MV-4-11 (cell line): ENCODE measurements at regions not wholly inside any gene's neighbourhood (a gene's known extent, or its start where the extent isn't known, plus 50 kb on each side); places are given as distances from the start of the nearest gene placed in this dataset.

Experiments
- DNase-seq: peaks from one replicate; lab custom pipeline; 2025; lab: John Stamatoyannopoulos, UW

GRCh38 chr3:115525731-115526130 lies 97.6 kb upstream of the GAP43 start:
- DNase-seq, result no peak

GRCh38 chr3:115533218-115533617 lies 90.1 kb upstream of the GAP43 start:
- DNase-seq, result no peak

GRCh38 chr3:115536171-115536570 lies 87.1 kb upstream of the GAP43 start:
- no peak for DNase-seq

GRCh38 chr3:115537669-115538068 lies 85.6 kb upstream of the GAP43 start:
- no peak for DNase-seq

- no peak for DNase-seq
Measured at GRCh38 chr3:115547207-115547606, 76.1 kb upstream of the GAP43 start.

- no peak for DNase-seq
Measured at GRCh38 chr3:115548611-115549010, 74.7 kb upstream of the GAP43 start.

GRCh38 chr3:115549071-115549470 lies 74.2 kb upstream of the GAP43 start:
- DNase-seq, result no peak

GRCh38 chr3:115550285-115550761 lies 73.0 kb upstream of the GAP43 start:
- DNase-seq, result no peak

- DNase-seq, result no peak
Measured at GRCh38 chr3:115551016-115551415, 72.3 kb upstream of the GAP43 start.

GRCh38 chr3:115552007-115552406 lies 71.3 kb upstream of the GAP43 start:
- DNase-seq, result no peak

- no peak for DNase-seq
Measured at GRCh38 chr3:115553796-115554486, 69.4 kb upstream of the GAP43 start.

- no peak for DNase-seq
Measured at GRCh38 chr3:115554487-115554807, 68.9 kb upstream of the GAP43 start.

- DNase-seq, result no peak
Measured at GRCh38 chr3:115562636-115563267, 60.6 kb upstream of the GAP43 start.

GRCh38 chr3:115563984-115564383 lies 59.3 kb upstream of the GAP43 start:
- no peak for DNase-seq

GRCh38 chr3:115571413-115571812 lies 51.9 kb upstream of the GAP43 start:
- DNase-seq, result no peak
